ENCODE measurements at regions not wholly inside any gene's neighbourhood (a gene's known extent, or its start where the extent isn't known, plus 50 kb on each side); places are given as distances from the start of the nearest gene placed in this dataset.

- H3K4me1 ChIP-seq (ENCODE audit: insufficient read depth, low read length) = no peaks in the 10 kb centered on the region
- in situ Hi-C loops (cut with HindIII; ENCODE audit: extremely low pct_ligation_motif_present, low pct_unique_long_range_greater_than_20kb) = no loop called here
- no peaks in the 10 kb centered on the region for H3K36me3 ChIP-seq (replicated peaks in 1 of 2; ENCODE audit: control insufficient read depth in 1 of 2, insufficient read depth in 2 of 2, low read length in 2 of 2)
- no peaks in the 10 kb centered on the region for H3K79me2 ChIP-seq (ENCODE audit: insufficient read depth, low read length)
- TF ChIP-seq ZNF484 (CRISPR knock-in tag; IDR thresholded peaks at IDR 0.05; ENCODE audit: borderline replicate concordance, low read depth) (no peak), SMAD3 (CRISPR knock-in tag; IDR thresholded peaks at IDR 0.05) (no peak), ZNF704 (CRISPR knock-in tag; IDR thresholded peaks at IDR 0.05; ENCODE audit: borderline replicate concordance) (no peak), ZNF615 (CRISPR knock-in tag; IDR thresholded peaks at IDR 0.05; ENCODE audit: borderline replicate concordance) (no peak), NFE2L2 (IDR thresholded peaks at IDR 0.05; ENCODE audit: low read length) (no peak), ESRRA (CRISPR knock-in tag; IDR thresholded peaks at IDR 0.05; ENCODE audit: low read depth) (no peak), ASH2L (IDR thresholded peaks at IDR 0.05; ENCODE audit: insufficient read length, low read depth, low read length) (no peak), BHLHE40 (IDR thresholded peaks at IDR 0.05; ENCODE audit: low read length) (no peak), ZNF205 (CRISPR knock-in tag; IDR thresholded peaks at IDR 0.05) (no peak), NFYC (CRISPR knock-in tag; IDR thresholded peaks at IDR 0.05) (no peak), ZSCAN22 (CRISPR knock-in tag; IDR thresholded peaks at IDR 0.05) (no peak), ZNF333 (CRISPR knock-in tag; IDR thresholded peaks at IDR 0.05; ENCODE audit: borderline replicate concordance) (no peak), CERS6 (CRISPR knock-in tag; IDR thresholded peaks at IDR 0.05) (no peak), EED (CRISPR knock-in tag; IDR thresholded peaks at IDR 0.05) (no peak), CEBPZ (IDR thresholded peaks at IDR 0.05; ENCODE audit: low read length) (no peak), HNF4A (CRISPR knock-in tag; IDR thresholded peaks at IDR 0.05) (no peak), ZNF883 (CRISPR knock-in tag; IDR thresholded peaks at IDR 0.05; ENCODE audit: not compliant biosample characterization) (no peak), ZNF451 (CRISPR knock-in tag; IDR thresholded peaks at IDR 0.05) (no peak), ZNF790 (CRISPR knock-in tag; IDR thresholded peaks at IDR 0.05; ENCODE audit: borderline replicate concordance) (no peak)
- WGBS (ENCODE audit: low lambda C conversion rate) = 49% methylated on average over 10 of the region's 10 CpGs
- no peaks in the 10 kb centered on the region for H3K27me3 ChIP-seq (ENCODE audit: control insufficient read depth in 1 of 2, insufficient read depth in 2 of 2, low read length in 2 of 2)
- BruUV-seq (replicated peaks) = no TSS peak
- CTCF ChIA-PET (ENCODE audit: low intra/inter-chr PET ratio, low total read pairs) = no interaction called here
- POLR2A ChIA-PET = no interaction called here
- ATAC-seq = no peak
- no peak overlapping the region for H3K4me3 ChIP-seq (replicated peaks in 1 of 3; ENCODE audit: insufficient read depth in 1 of 3, low read depth in 2 of 3, low read length in 3 of 3)
- no peak overlapping the region for H2AFZ ChIP-seq (ENCODE audit: low read length)
- H3K9ac ChIP-seq (ENCODE audit: insufficient read depth, low read depth, low read length) = no peak overlapping the region
- H3K27ac ChIP-seq (ENCODE audit: extremely low read length, insufficient read depth, low read length) = no peak overlapping the region
- H3K9me3 ChIP-seq (ENCODE audit: low read length) = no peaks in the 10 kb centered on the region
- no peak for DNase-seq (ENCODE audit: low spot score)
- FAIRE-seq = no peak
- H4K20me1 ChIP-seq (ENCODE audit: insufficient read depth, low read length) = no peaks in the 10 kb centered on the region
- intact Hi-C loops (cut with micrococcal nuclease; ENCODE audit: unreplicated experiment) = no loop called here
- no peak overlapping the region for H3K4me2 ChIP-seq (ENCODE audit: low read depth, low read length)
Observed at GRCh38 chr18:70553245-70553935, 264.5 kb downstream of the SOCS6 start.

Measured in HepG2 (cell line).